NCI-H2227 (cell line): ENCODE measurements at regions not wholly inside any gene's neighbourhood (a gene's known extent, or its start where the extent isn't known, plus 50 kb on each side); places are given as distances from the start of the nearest gene placed in this dataset.

ENCODE experiments used
- DNase-seq: peaks from one replicate; lab custom pipeline; 2025; ENCODE audit not compliant: unreplicated experiment; lab: John Stamatoyannopoulos, UW

- DNase-seq = no peak
Measured at GRCh38 chr11:128407962-128408361, 179.4 kb downstream of the ETS1 start.

- DNase-seq = no peak
Measured at GRCh38 chr11:128405714-128406662, 181.4 kb downstream of the ETS1 start.

GRCh38 chr11:128405112-128405511 is 182.2 kb downstream of the ETS1 start:
- DNase-seq = no peak

GRCh38 chr11:128404437-128404836 is 182.9 kb downstream of the ETS1 start:
- DNase-seq = no peak

- no peak for DNase-seq
Measured at GRCh38 chr11:128400382-128401203, 186.8 kb downstream of the ETS1 start.

GRCh38 chr11:128399251-128400121 is 187.9 kb downstream of the ETS1 start:
- DNase-seq = no peak

GRCh38 chr11:128398517-128399250 is 188.7 kb downstream of the ETS1 start:
- no peak for DNase-seq

- DNase-seq = no peak
Measured at GRCh38 chr11:128397362-128397761, 190.0 kb downstream of the ETS1 start.

- DNase-seq = no peak
Measured at GRCh38 chr11:128394431-128395089, 192.8 kb downstream of the ETS1 start.

GRCh38 chr11:128392259-128392658 is 195.1 kb downstream of the ETS1 start:
- DNase-seq = no peak

GRCh38 chr11:128391811-128392210 is 195.5 kb downstream of the ETS1 start:
- no peak for DNase-seq

GRCh38 chr11:128390246-128390645 is 197.1 kb downstream of the ETS1 start:
- no peak for DNase-seq

GRCh38 chr11:128389461-128389976 is 197.8 kb downstream of the ETS1 start:
- DNase-seq = no peak

- DNase-seq = no peak
Measured at GRCh38 chr11:128388206-128388815, 199.0 kb downstream of the ETS1 start.

GRCh38 chr11:128379587-128380580 is 207.5 kb downstream of the ETS1 start:
- no peak for DNase-seq

GRCh38 chr11:128375961-128376360 is 211.4 kb downstream of the ETS1 start:
- DNase-seq = no peak

- no peak for DNase-seq
Measured at GRCh38 chr11:128374026-128374425, 213.3 kb downstream of the ETS1 start.

GRCh38 chr11:128372977-128373376 is 214.4 kb downstream of the ETS1 start:
- DNase-seq = no peak
